Mammary epithelial cell (primary cell): ENCODE measurements at regions not wholly inside any gene's neighbourhood (a gene's known extent, or its start where the extent isn't known, plus 50 kb on each side); places are given as distances from the start of the nearest gene placed in this dataset.

Source experiments
- CTCF ChIP-seq, 2 donors: IDR thresholded peaks in 1 of 2; conservative IDR thresholded peaks in 1 of 2; 2 replicates each; pipeline ENCODE4 v1.5.1; 2011 to 2012; ENCODE audit warnings: inconsistent platforms in 2 of 2, low read length in 2 of 2, mild to moderate bottlenecking in 2 of 2, control low read depth in 1 of 2, low read depth in 1 of 2; ENCODE audit not compliant: insufficient read depth in 1 of 2; ENCODE audit errors: extremely low read depth in 1 of 2
- EZH2 ChIP-seq: IDR thresholded peaks from 2 replicates; pipeline ENCODE4 v1.6.1; 2012; ENCODE audit warnings: low read length, inconsistent platforms, borderline replicate concordance

GRCh38 chr21:16572032-16572431, 842.2 kb downstream of the USP25 start:
- no peak for TF ChIP-seq CTCF (conservative IDR thresholded peaks at IDR 0.05 in 1 of 2, IDR thresholded peaks at IDR 0.05 in 1 of 2; ENCODE audit: extremely low read depth in 1 of 2, insufficient read depth in 1 of 2, low read depth in 1 of 2, low read length in 2 of 2)
- TF ChIP-seq EZH2 = no peak
